Embryonic facial prominence (tissue), 1 donor: ENCODE measurements at regions not wholly inside any gene's neighbourhood (a gene's known extent, or its start where the extent isn't known, plus 50 kb on each side); places are given as distances from the start of the nearest gene placed in this dataset.
"Not testable (repeated sequence)": the region's sequence is repeated elsewhere in the genome, so short reads cannot be mapped to it uniquely, and the experiment has no call there.

Experiments
- DNase-seq: peaks from one replicate; pipeline ENCODE4 v3.0.0-alpha.2; 2016; ENCODE audit errors: extremely low spot score

GRCh38 chr6:115270953-115271352 is 789.7 kb downstream of the FRK start:
- DNase-seq, result no peak

GRCh38 chr6:115241373-115241772 is 819.3 kb downstream of the FRK start:
- no peak for DNase-seq

- no peak for DNase-seq
These were observed 839.5 kb downstream of the FRK start for GRCh38 chr6:115221198-115221597.

GRCh38 chr6:115220551-115221159 is 840.0 kb downstream of the FRK start:
- DNase-seq, result no peak

- no peak for DNase-seq
These were observed 841.0 kb downstream of the FRK start for GRCh38 chr6:115219645-115220044.

GRCh38 chr6:115216835-115217234 is 843.9 kb downstream of the FRK start:
- DNase-seq, result no peak

- DNase-seq, result no peak
These were observed 846.4 kb downstream of the FRK start for GRCh38 chr6:115214283-115214682.

- no peak for DNase-seq
These were observed 857.3 kb downstream of the FRK start for GRCh38 chr6:115203381-115203780.

GRCh38 chr6:115194981-115195638 is 852.3 kb upstream of the HS3ST5 start:
- no peak for DNase-seq

GRCh38 chr6:115191989-115192388 is 849.2 kb upstream of the HS3ST5 start:
- DNase-seq, result no peak

- no peak for DNase-seq
These were observed 847.7 kb upstream of the HS3ST5 start for GRCh38 chr6:115190534-115190933.

GRCh38 chr6:115175456-115175855 is 832.6 kb upstream of the HS3ST5 start:
- not testable (repeated sequence) for DNase-seq

GRCh38 chr6:115165912-115166311 is 823.1 kb upstream of the HS3ST5 start:
- DNase-seq, result not testable (repeated sequence)

- DNase-seq, result no peak
These were observed 816.9 kb upstream of the HS3ST5 start for GRCh38 chr6:115159733-115160132.

GRCh38 chr6:115137910-115138309 is 795.1 kb upstream of the HS3ST5 start:
- no peak for DNase-seq

- no peak for DNase-seq
These were observed 791.0 kb upstream of the HS3ST5 start for GRCh38 chr6:115133790-115134189.

GRCh38 chr6:115131709-115132490 is 789.1 kb upstream of the HS3ST5 start:
- DNase-seq, result no peak

GRCh38 chr6:115121513-115121912 is 778.7 kb upstream of the HS3ST5 start:
- DNase-seq, result not testable (repeated sequence)

GRCh38 chr6:115120391-115120790 is 777.6 kb upstream of the HS3ST5 start:
- DNase-seq, result no peak

GRCh38 chr6:115091461-115091860 is 748.6 kb upstream of the HS3ST5 start:
- DNase-seq, result no peak

- DNase-seq, result no peak
These were observed 735.7 kb upstream of the HS3ST5 start for GRCh38 chr6:115078555-115078954.

GRCh38 chr6:115071962-115072361 is 729.1 kb upstream of the HS3ST5 start:
- DNase-seq, result no peak
